Suprapubic skin (tissue), 3 donors: ENCODE measurements at regions not wholly inside any gene's neighbourhood (a gene's known extent, or its start where the extent isn't known, plus 50 kb on each side); places are given as distances from the start of the nearest gene placed in this dataset.

ENCODE experiments used
- EP300 ChIP-seq: sonication (generic); formaldehyde crosslinking; IDR thresholded peaks from one replicate; pipeline ENCODE4 v1.6.1; 2017; ENCODE audit warnings: antibody characterized with exemption
- POLR2A ChIP-seq, 2 donors: fragments of 450-650 bp; IDR thresholded peaks; one replicate each; pipeline ENCODE4 v1.6.1; 2017; ENCODE audit warnings: antibody characterized with exemption in 2 of 2, mild to moderate bottlenecking in 2 of 2, moderate library complexity in 2 of 2
- TF ChIP-seq, protein P1 (sequence below), 2 donors: fragments of 200-600 bp in 1 of 2; fragments of 450-650 bp in 1 of 2; sonication (generic) in 1 of 2; IDR thresholded peaks; one replicate each; pipeline ENCODE4 v1.5.1; 2016 to 2019; ENCODE audit warnings: antibody characterized with exemption in 2 of 2, mild to moderate bottlenecking in 1 of 2, moderate library complexity in 1 of 2

DNA sequence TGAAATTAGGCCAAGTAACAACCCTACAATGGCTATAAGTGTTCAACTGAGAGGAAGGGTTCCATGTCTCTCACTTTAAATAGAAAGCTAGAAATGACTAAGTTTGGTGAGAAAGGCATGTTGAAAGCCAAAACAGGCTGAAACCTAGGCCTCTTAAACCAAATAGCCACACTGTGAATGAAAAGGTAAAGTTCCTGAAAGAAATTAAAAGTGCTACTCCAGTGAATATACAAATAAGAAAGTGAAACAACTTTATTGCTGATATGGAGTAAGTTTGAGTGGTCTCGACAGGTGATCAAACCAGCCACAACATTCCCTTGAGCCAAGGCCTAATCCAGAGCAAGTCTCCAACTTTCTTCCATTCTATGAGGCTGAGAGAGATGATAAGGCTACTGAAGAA is 209.6 kb downstream of the KLF12 start:
- no peak for TF ChIP-seq POLR2A (IDR thresholded peaks at IDR 0.05)
- no peak for TF ChIP-seq EP300
- TF ChIP-seq, protein P1, sequence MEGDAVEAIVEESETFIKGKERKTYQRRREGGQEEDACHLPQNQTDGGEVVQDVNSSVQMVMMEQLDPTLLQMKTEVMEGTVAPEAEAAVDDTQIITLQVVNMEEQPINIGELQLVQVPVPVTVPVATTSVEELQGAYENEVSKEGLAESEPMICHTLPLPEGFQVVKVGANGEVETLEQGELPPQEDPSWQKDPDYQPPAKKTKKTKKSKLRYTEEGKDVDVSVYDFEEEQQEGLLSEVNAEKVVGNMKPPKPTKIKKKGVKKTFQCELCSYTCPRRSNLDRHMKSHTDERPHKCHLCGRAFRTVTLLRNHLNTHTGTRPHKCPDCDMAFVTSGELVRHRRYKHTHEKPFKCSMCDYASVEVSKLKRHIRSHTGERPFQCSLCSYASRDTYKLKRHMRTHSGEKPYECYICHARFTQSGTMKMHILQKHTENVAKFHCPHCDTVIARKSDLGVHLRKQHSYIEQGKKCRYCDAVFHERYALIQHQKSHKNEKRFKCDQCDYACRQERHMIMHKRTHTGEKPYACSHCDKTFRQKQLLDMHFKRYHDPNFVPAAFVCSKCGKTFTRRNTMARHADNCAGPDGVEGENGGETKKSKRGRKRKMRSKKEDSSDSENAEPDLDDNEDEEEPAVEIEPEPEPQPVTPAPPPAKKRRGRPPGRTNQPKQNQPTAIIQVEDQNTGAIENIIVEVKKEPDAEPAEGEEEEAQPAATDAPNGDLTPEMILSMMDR (IDR thresholded peaks at IDR 0.05) = no peak
